ENCODE measurements at regions not wholly inside any gene's neighbourhood (a gene's known extent, or its start where the extent isn't known, plus 50 kb on each side); places are given as distances from the start of the nearest gene placed in this dataset.
"Not testable (repeated sequence)": the region's sequence is repeated elsewhere in the genome, so short reads cannot be mapped to it uniquely, and the experiment has no call there.

DNA sequence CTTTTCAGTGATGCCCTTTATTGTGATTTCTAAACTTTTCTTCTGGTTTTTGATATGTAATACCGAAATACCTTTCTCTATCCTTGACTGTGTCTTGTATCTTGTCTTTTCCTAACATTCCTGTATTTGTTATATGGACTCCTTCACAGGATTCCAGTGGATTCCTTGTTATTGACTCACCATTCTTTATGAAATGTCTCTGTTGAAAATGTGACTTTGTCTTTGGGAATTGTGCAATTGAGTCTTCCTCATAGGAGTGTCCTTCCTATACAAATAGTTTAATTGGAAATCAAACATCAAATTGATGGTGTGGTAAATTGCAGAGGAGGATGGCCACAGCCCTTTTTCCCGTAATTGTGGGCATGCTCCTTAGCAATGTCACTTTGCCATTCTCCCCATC lies 296.6 kb upstream of the KITLG start:
- DNase-seq = no peak

DNA sequence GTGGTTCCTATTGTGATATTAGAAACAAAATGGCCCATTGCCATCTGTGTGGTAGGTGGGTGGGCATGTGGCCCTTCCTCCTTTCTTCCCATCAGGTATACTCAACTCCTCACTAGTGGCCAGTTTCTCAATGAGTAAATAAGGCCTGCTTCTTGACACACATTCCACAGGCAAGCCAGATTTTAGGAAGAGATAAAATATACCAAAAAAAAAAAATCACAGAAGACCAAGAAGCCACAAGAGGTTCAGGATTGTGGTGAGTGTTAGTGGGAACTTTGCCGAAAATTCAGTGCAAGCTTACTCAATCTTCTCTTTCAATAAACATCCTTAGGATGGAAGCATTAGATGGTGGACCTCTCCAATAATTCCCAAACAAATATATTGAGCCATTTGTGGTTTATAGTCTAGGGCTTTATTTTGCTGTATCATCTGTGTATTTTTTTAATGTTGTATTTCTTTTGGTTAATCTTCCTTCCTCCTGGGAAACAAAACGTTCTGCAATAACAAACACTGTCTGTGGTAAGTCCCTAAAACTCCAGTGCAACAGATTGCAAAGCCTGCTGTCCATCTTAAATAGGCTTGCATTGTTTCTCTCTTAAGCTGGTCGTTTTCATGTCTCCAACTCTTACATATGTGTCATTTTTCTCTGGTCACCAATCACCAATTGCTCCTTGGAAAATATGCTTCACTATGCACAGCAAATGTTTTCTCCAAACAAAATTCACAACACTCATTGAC lies 289.9 kb upstream of the KITLG start:
- DNase-seq = no peak

DNA sequence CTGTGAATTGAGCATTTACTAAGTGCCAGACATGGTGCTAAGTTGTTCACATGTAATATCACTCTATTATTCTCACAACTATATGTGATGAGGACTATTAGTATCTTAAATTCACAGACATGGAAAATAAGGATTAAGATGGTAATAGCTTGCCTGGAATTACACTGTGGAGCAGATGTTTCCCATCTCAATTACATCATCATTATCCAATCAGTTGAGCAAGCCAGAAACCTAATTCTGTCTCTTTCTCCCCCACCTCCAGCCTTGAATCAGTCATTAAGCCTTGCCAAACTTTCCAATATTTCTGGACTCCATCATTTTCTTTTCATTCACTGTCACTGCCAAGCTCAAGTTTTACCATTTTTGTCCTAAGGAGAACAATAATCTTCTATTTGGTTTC lies 287.8 kb upstream of the KITLG start:
- no peak for DNase-seq

DNA sequence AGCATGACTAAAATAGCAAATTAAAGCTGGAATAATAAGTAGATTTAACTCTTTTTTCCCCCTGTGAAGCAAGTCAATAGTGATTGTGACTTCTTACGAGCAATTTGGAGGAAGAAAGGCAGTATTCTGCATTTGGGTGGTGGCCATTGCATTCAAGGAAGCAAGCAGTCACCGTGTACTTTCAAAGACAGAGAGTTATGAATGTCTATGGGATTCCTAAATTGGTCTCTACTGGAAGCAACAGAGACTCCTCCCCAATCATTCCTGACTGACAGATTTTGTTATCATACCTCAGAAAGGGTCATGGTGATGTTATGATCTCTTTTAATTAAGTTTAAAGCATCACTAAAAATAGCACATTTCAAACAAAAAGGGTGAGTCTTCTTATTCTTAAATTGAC lies 287.2 kb upstream of the KITLG start:
- DNase-seq = no peak

DNA sequence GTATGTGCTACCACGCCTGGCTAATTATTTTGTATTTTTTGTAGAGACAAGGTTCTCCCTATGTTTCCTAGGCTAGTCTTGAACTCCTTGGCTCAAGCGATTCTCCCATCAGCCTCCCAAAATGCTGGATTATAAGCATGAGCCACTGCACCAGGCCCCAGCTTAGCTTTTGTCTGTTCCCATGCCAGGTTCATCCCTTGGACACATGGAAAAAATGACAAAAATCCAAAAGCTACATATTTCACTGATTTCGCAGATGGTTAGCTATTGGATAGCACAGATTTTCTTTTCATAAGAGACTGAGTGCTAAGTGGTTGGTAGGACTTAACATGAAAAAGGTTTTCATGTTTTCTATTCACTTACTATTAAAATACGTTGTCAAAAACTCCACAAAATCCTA lies 286.6 kb upstream of the KITLG start:
- no peak for DNase-seq

DNA sequence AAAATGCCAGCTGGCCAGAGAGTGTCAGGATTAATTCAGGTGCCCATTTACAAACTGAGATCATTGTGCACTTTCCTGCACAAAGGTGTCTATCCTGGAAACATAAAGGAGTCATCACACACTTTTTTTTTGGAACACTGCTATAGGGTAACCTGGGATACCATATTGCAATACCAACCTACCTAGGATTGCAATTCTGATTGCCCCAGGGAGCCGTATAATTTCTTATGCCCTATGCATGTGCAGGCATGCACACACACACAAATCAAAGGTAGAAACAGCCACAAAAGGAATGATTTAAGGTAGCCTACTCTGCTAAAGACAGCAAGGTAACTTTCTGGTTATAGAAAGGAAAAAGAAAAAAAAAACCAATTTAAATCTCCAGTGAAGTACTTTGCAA lies 285.3 kb upstream of the KITLG start:
- no peak for DNase-seq

DNA sequence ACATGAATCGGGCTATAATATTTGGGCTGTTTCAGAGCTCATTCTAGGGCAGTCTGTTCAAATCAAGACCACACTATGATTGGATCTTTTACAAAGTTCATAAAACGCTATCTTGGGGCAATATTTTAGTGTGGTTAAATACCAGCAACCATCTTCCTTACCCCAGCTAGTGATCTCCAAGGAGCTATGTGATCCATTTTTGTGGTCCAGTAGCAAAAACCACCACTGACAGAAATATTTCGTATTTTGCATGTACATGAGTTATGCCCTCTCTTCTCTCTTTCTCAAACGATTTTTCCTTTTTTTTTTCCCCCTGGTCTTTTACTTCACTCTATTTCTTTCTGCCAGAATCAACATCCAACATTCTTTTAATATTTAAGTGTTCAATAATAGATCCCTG lies 280.6 kb upstream of the KITLG start:
- no peak for DNase-seq

DNA sequence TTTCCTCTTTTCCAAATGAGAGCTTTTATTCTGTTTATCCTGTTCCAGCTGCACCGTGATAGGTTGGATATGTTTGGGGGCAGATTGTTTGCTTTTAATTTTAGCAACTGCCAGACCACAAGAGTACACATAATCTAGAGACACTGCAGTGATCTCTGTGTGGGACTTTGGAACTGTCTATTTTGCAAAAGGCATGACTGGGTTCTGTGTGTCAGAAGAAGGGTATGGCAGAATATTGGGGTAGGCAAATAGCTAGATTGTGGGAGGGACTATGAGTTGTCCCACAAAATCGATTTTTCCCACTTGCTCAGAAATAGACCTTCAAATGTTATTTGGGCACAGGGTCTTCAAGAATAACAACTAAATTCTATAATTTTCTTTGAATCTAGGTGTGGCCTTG lies 275.9 kb upstream of the KITLG start:
- no peak for DNase-seq

DNA sequence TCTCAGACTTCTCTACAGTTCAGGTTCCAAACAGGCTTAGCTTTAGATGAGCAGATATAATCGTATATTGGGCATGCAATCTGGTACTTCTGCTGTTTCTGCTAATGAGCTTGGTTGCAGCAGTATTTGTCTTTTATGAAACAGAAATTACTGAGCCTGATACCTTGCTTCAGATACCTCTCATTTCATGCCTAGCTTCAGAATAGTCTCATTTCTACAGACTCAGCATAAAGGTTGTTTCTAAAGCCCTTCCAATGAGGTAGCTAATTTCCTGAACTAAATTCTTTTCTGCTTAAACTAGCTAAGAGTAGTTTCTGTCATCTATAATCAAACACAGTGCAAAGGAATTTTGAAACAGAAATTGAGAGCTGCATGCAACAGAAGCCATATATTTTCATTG lies 275.0 kb upstream of the KITLG start:
- no peak for DNase-seq

DNA sequence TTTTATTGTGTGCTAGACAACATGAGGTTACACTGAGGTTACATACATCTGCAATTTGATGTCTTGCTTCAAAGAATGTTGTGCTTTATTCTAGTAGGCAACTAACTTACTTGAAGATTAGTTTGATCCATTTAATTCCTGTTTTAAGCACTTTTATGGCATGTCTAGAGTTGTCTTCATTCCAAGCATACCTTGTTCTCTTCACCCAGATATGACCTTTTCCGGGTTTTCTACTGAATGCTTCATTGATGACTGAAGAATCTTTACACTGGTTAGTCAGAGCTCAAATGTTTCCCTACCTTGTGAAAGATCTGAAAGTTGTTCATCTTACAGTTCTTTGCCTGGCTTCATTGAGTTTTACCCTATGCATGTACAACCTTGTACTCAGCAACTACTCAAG lies 274.0 kb upstream of the KITLG start:
- DNase-seq = no peak

DNA sequence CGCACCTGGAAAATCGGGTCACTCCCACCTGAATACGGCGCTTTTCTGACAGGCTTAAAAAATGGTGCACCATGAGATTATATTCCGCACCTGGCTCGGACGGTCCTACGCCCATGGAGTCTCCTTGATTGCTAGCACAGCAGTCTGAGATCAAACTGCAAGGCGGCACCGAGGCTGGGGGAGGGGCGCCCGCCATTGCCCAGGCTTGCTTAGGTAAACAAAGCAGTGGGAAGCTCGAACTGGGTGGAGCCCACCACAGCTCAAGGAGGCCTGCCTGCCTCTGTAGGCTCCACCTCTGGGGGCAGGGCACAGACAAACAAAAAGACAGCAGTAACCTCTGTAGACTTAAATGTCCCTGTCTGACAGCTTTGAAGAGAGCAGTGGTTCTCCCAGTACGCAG lies 267.0 kb upstream of the KITLG start:
- DNase-seq = not testable (repeated sequence)

DNA sequence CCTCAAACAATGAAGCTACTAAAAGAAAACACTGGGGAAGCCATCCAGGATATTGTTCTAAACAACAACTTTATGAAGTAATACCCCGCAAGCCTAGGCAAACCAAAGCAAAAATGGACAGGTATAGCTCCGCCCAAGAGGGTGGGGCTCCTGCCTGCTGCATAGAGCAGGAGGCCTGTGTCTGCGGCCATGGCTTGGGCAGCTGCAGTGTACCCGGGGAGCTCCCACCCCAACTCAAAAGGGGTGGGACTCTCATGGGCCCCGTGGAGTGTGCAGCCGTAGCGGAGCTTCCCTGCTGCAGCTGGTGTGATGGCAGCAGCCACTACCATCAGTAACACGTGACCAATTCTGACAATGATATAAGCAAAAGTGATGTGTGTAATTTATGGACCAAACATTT lies 264.2 kb upstream of the KITLG start:
- no peak for DNase-seq

DNA sequence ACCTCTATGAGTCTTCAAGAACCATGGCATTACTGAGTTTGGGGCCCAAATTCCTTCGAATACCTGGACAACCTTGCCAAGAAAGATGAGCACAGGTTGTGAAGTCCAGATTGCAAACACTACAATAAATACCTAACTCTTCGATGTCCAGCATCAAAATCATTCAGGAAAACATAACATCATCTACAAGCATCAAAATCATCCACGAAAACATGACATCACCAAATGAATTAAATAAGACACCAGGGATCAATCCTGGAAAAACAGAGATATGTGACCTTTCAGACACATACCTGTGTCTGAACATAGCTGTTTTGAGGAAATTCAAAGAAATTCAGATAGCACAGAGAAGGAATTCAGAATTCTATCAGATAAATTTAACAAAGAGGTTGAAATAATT lies 262.0 kb upstream of the KITLG start:
- no peak for DNase-seq

DNA sequence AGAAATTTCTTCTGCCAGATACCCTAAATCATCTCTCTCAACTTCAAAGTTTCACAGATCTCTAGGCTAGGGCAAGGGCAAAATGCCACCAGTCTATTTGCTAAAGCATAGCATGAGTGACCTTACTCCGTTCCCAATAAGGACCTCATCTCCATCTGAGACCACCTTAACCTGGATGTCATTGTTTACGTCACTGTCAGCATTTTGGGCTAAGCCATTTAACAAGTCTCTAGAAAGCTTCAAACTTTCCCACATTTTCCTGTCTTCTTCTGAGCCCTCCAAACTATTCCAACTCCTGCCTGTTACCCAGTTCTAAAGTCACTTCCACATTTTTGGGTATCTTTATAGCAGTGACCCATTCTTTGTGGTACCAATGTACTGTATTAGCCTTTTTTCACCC lies 259.2 kb upstream of the KITLG start:
- DNase-seq = no peak

DNA sequence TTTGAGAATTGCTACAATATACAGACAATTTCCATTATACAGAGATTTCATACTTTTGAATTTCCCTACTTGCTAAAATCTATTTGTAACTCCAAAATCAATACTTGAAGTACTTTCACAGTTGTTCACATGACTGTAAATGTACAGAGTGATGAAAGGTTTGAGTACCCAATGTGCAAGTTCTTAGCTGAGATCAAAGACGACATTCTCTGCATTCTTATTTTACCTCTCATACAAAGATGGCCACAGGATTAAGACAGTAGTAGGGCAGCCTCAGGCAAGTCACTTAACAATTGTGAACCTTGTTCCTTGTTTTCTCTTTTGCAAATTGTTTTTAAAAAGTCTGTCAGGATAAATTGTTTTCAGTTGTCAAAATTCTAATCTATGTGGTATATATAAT lies 255.9 kb upstream of the KITLG start:
- DNase-seq = no peak

DNA sequence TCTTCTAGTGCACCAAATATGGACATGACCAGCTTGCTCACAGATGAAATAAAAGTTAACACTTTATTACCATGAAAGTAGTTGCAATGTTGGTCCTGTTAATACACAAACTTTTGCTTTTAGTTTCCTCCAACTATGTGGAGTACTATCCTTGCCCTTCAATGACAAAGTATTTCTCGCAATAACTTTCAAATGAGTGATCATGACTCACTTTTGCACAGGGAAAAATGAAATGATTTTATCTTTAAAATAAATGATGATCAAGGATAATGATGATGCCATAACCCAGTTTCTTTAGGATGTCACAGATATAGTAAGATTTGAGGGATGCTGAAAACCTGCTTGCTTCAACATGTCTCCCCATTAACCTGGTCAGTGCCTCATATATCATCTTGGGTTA lies 254.0 kb upstream of the KITLG start:
- DNase-seq = no peak

DNA sequence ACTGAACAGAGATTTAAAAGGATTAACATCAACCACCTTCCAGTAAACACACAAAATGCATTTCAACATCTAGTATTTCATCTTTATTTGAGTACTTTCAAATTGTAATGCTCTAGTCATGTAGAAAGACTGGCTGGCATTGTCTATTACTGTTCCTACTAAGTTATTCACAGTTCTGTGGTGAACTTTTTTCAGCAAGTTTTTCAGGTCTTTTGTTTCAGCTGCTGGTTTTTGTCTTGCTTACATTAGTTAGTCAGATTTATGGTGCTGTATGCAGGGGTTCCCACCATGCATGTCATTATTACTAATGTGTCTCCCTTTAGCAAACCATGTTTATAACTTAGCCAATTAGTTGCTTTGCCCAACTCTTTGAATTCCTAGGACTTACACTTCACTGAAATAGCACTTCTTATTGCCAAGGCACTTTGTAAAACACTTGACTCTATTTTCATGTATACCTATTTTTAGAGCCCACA lies 253.4 kb upstream of the KITLG start:
- no peak for DNase-seq

DNA sequence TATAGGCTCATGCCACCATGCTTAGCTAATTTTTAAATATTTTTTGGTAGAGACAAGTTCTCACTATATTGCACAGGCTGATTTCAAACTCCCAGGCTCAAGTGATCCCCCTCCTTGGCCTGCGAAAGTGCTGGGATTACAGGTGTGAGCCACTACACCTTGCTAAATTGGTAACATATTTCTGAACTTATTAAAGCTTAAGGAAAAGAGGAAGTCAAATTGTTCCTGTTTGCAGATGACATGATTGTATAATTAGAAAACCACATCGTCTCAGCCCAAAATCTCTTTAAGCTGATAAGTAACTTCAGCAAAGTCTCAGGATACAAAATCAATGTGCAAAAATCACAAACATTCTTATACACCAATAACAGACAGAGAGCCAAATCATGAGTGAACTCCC lies 248.3 kb upstream of the KITLG start:
- not testable (repeated sequence) for DNase-seq

DNA sequence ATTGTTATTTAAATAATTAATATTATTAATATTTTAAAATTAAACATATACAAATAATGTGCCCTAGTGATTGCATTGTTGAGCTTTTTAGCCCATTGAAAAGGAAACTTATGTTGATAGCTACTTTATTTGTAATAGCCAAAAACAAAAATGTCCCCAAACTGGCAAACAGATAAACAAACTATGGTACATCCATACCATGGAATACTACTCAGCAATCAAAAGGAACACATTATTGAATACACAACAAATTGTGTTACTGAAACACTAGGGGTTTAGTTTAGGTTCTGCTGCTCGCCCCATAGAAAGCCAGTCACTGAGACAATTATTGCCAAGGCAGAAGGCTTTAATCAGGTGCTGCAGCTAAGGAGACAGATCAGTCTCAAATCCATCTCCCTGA lies 239.7 kb upstream of the KITLG start:
- no peak for DNase-seq

DNA sequence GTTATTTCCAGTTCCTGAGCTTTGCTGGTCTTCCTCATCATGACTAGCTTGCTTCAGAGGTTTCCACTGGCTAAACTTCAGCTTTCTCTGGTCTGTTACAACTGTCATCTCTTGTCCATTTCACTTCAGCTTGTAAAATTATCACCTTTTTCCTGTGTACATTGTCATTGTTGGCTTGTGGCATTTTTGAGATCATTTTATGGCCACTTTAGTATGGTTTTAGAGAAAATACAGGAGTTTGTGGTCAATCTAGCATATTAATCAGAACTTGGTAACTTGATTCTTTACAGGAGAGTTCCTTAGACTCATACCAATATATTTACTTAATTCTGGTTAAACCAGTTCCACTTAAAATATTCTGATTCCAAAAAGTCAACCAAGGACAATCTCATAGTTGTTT lies 235.9 kb upstream of the KITLG start:
- no peak for DNase-seq

DNA sequence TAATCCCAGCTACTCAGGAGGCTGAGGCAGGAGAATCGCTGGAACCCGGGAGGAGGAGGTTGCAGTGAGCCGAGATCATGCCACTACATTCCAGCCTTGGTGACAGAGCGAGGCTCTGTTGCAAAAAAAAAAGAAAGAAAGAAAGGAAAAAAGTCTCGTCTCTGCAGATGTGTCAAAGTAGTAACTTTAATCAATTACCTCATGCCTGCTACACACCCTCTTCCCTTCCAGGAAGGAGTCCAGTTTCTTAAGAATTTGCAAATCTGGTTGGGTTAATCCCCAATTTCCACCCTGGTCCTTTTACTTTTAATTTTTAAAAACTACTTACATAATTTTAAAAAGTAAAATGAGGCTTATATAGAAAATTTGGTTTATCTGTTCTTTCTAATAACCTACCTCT lies 234.5 kb upstream of the KITLG start:
- no peak for DNase-seq

DNA sequence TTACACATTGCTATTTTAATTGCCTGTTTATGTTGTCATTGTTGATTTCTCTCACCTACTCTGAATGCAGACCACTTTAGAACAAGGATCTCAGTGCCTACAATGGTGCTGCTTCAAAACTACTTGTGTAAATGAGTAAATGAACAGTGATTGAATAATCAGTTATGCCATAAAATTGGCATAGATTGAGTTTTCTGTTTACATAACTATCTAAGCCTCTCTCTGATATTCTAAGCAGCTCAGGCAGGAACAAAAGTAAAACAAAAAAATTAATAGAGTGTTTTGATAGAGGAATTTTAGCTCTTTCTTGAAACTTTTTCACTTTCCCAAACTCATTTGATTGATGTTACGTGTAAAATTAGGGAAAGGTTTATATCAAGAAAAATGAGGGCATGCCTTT lies 232.3 kb upstream of the KITLG start:
- no peak for DNase-seq

DNA sequence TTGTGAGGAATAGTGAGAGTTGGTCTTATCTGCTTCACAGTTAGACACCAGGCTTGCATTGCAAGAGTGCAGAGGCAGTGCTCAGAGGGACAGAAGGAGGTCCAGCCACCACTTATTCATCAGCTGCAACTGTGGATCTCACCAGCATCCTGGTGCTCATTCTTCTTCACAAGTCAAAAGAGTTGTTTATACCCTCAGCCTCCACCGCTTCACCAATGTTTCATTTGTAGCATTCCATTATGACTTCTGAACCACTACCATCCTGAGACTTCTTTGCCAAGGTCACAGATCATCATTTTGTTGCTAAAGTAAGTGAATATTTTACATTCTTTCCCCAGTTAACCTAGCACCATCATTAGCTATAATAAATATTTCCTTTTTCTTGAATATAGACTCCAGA lies 230.5 kb upstream of the KITLG start:
- no peak for DNase-seq

DNA sequence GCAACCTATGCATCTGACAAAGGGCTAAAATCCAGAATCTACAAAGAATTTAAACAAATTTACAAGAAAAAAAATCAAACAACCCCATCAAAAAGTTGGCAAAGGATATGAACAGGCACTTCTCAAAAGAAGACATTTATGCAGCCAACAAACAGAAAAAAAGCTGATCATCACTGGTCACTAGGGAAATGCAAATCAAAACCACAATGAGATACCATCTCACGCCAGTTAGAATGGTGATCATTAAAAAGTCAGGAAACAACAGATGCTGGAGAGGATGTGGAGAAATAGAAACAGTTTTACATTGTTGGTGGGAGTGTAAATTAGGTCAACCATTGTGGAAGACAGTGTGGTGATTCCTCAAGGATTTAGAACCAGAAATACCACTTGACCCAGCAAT lies 229.6 kb upstream of the KITLG start:
- DNase-seq = not testable (repeated sequence)

DNA sequence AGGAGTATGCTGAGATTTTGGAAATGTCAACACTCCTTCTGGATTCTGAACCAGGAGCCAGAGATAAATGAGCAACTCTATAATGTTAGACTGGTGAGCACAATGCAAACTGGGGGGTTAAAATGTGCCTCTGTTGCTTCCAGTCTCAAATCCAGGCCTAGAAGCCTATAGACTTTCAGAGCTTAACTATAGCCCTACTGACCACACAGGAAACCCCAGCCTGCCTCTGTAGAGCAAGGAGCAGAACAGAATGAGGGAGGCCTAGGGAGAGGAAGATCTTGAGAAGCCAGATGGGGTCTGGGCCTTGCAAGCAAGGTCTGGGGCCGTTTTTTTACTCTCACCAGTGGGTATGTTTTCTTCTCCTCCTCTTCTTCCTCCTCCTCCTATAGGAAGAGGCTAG lies 225.4 kb upstream of the KITLG start:
- DNase-seq = peak; percentile 39

DNA sequence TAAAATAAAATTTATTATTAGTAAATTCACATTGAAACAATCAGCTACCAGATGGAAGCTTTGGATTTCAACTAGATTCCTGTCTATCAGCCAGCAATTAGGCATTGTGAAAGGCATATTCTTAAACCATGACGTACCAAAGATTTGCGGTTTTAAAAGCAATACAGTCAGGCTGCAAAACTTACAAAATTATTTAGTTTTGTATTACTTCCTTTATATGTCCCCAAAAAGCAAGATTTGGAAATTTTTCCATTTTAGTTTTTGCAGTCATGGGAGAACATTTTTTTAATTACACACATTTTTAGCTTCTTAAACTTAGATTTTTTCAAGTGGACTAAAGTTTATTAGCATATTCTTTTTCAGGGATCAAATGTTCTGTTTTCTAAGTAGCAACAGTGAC lies 225.0 kb upstream of the KITLG start:
- DNase-seq = no peak

All from femur (tissue), 1 donor.